Body of pancreas (tissue), 4 donors: ENCODE measurements at regions not wholly inside any gene's neighbourhood (a gene's known extent, or its start where the extent isn't known, plus 50 kb on each side); places are given as distances from the start of the nearest gene placed in this dataset.

Experiments used
- POLR2A ChIP-seq, 3 donors: fragments of 450-650 bp; IDR thresholded peaks; one replicate each; pipeline ENCODE4 v1.6.1; 2016; ENCODE audit warnings: antibody characterized with exemption in 3 of 3, mild to moderate bottlenecking in 2 of 3
- TF ChIP-seq, protein P1 (sequence below), 7 experiments: fragments of 450-650 bp in 4 of 7; fragments of 200-600 bp in 3 of 7; sonication (generic) in 3 of 7; IDR thresholded peaks; one replicate each; pipeline ENCODE4 v1.5.1; 2016 to 2019; ENCODE audit warnings: antibody characterized with exemption in 7 of 7

DNA sequence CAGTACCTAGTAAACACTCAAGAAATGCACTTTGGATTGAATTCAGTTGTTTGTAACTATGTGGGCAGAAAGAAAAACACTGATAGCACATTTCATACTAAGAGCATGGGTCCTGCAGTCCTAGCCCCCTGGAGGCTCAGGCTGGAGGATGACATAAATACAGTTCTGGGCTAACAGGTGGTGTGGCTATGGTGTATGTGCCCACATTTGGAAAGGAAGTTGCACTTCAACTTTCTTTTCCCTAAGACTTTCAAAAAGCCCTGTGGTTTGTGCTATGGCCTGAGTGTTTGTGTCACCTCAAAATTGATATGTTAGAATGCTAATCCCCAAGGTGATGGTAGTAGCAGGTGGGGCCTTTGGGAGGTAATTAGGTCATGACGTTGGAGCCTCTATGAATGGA lies 218.2 kb downstream of the CDCA7 start:
- TF ChIP-seq, protein P1, sequence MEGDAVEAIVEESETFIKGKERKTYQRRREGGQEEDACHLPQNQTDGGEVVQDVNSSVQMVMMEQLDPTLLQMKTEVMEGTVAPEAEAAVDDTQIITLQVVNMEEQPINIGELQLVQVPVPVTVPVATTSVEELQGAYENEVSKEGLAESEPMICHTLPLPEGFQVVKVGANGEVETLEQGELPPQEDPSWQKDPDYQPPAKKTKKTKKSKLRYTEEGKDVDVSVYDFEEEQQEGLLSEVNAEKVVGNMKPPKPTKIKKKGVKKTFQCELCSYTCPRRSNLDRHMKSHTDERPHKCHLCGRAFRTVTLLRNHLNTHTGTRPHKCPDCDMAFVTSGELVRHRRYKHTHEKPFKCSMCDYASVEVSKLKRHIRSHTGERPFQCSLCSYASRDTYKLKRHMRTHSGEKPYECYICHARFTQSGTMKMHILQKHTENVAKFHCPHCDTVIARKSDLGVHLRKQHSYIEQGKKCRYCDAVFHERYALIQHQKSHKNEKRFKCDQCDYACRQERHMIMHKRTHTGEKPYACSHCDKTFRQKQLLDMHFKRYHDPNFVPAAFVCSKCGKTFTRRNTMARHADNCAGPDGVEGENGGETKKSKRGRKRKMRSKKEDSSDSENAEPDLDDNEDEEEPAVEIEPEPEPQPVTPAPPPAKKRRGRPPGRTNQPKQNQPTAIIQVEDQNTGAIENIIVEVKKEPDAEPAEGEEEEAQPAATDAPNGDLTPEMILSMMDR (IDR thresholded peaks at IDR 0.05) = no peak
- no peak for TF ChIP-seq POLR2A (IDR thresholded peaks at IDR 0.05)
